Stomach (tissue), 8 donors: ENCODE measurements at regions not wholly inside any gene's neighbourhood (a gene's known extent, or its start where the extent isn't known, plus 50 kb on each side); places are given as distances from the start of the nearest gene placed in this dataset.

Experiments used
- DNase-seq, 2 donors: peaks; one replicate each; pipeline versions ENCODE4 v3.0.0 to v3.0.0-alpha.2; 2013 to 2019
- H3K27ac ChIP-seq, 5 donors: fragments of 200-600 bp in 4 of 5; sonication (generic) in 4 of 5; one replicate each; pipeline ENCODE4 v1.5.1; 2013 to 2019; ENCODE audit warnings: mild to moderate bottlenecking in 1 of 5, moderate library complexity in 1 of 5
- H3K27me3 ChIP-seq, 3 donors: fragments of 200-600 bp; sonication (generic); one replicate each; pipeline ENCODE4 v1.5.1; 2017 to 2019; ENCODE audit warnings: mixed run types in 1 of 3
- H3K36me3 ChIP-seq, 4 donors: fragments of 200-600 bp; sonication (generic); 1 replicate in 3 of 4; 2 replicates in 1 of 4; pipeline ENCODE4 v1.5.1; 2016 to 2019
- H3K4me1 ChIP-seq, 4 donors: fragments of 200-600 bp; sonication (generic); one replicate each; pipeline ENCODE4 v1.5.1; 2016 to 2019
- H3K4me3 ChIP-seq, 4 donors: fragments of 200-600 bp; sonication (generic) in 3 of 4; one replicate each; pipeline ENCODE4 v1.5.1; 2016 to 2019; ENCODE audit warnings: mild to moderate bottlenecking in 1 of 4
- H3K9me3 ChIP-seq, 4 donors: fragments of 200-600 bp; sonication (generic); one replicate each; pipeline ENCODE4 v1.5.1; 2016 to 2019
- CTCF ChIP-seq, 7 experiments: fragments of 450-650 bp in 4 of 7; fragments of 200-600 bp in 3 of 7; sonication (generic) in 3 of 7; IDR thresholded peaks; one replicate each; pipeline ENCODE4 v1.5.1; 2016 to 2019; ENCODE audit warnings: antibody characterized with exemption in 7 of 7, control low read depth in 2 of 7, mild to moderate bottlenecking in 1 of 7
- EP300 ChIP-seq: sonication (generic); formaldehyde crosslinking; IDR thresholded peaks from one replicate; pipeline ENCODE4 v1.6.1; 2017; ENCODE audit warnings: antibody characterized with exemption
- POLR2A ChIP-seq, 4 donors: fragments of 450-650 bp; IDR thresholded peaks; one replicate each; pipeline ENCODE4 v1.6.1; 2016; ENCODE audit warnings: antibody characterized with exemption in 4 of 4, control low read depth in 2 of 4, mild to moderate bottlenecking in 1 of 4, moderate library complexity in 1 of 4
- POLR2AphosphoS5 ChIP-seq, 3 donors: sonication (generic); formaldehyde crosslinking; IDR thresholded peaks; one replicate each; pipeline ENCODE4 v1.6.1; 2016; ENCODE audit warnings: antibody characterized with exemption in 3 of 3
- WGBS, 5 donors: extraction: QIAGEN DNeasy Blood & Tissue Kit in 3 of 5; methylation state at CpG; one replicate each; pipeline versions ENCODE4 v1.1.5 to v1.1.7; 2013 to 2018; 5-methylcytosine and 5-hydroxymethylcytosine counted together
- intact Hi-C: fragments of 100-400 bp; cut with DNase I; formaldehyde crosslinking; loops from one replicate; pipeline ENCODE4 v1.15.1; 2023; ENCODE audit warnings: low total_unique reads
- donor health status: healthy with polysubstance abuse.
- donor health status: Bipolar disorder and iron deficiency.
- donor health status: healthy.

GRCh38 chr17:36862116-36862920, 75.0 kb upstream of the LHX1 start:
- WGBS, 5 donors = 50 to 62% (median 57%) methylated on average over 14 of the region's 14 CpGs
- Histone ChIP-seq H3K36me3 (no peaks in the 10 kb centered on the region), H3K4me1 (no peaks in the 10 kb centered on the region), H3K27me3 (peaks cover 0 to 81% (median 0%) of the 10 kb centered on the region in 3 donors), H3K4me3 (no peak overlapping the region), H3K9me3 (no peaks in the 10 kb centered on the region), H3K27ac (no peak overlapping the region)
- intact Hi-C loops = no loop called here
- no peak for TF ChIP-seq EP300
- no peak for TF ChIP-seq CTCF (IDR thresholded peaks at IDR 0.05)
- no peak for TF ChIP-seq POLR2AphosphoS5 (IDR thresholded peaks at IDR 0.05)
- TF ChIP-seq POLR2A (IDR thresholded peaks at IDR 0.05) = no peak
- DNase-seq = no peak

- TF ChIP-seq CTCF (IDR thresholded peaks at IDR 0.05) = no peak
- TF ChIP-seq POLR2AphosphoS5 (IDR thresholded peaks at IDR 0.05) = no peak
- TF ChIP-seq POLR2A (IDR thresholded peaks at IDR 0.05) = no peak
- TF ChIP-seq EP300 = no peak
- H3K27ac ChIP-seq = no peak overlapping the region
- 74 to 79% (median 78%) methylated on average over 6 of the region's 6 CpGs for WGBS, 5 donors
- intact Hi-C loops = no loop called here
- no peaks in the 10 kb centered on the region for H3K36me3 ChIP-seq
- H3K4me1 ChIP-seq = no peaks in the 10 kb centered on the region
- H3K4me3 ChIP-seq = no peak overlapping the region
- H3K27me3 ChIP-seq = peaks cover 0 to 81% (median 0%) of the 10 kb centered on the region in 3 donors
- no peaks in the 10 kb centered on the region for H3K9me3 ChIP-seq
- DNase-seq = no peak
These were observed 74.1 kb upstream of the LHX1 start for GRCh38 chr17:36863131-36863530.

- intact Hi-C loops = no loop called here
- Histone ChIP-seq H3K27me3 (peaks cover 0 to 81% (median 0%) of the 10 kb centered on the region in 3 donors), H3K4me3 (no peak overlapping the region), H3K9me3 (no peaks in the 10 kb centered on the region), H3K4me1 (no peaks in the 10 kb centered on the region), H3K36me3 (no peaks in the 10 kb centered on the region), H3K27ac (no peak overlapping the region)
- WGBS, 5 donors = 68 to 77% (median 72%) methylated on average over 20 to 21 of the region's 21 CpGs
- no peak for DNase-seq
- TF ChIP-seq POLR2A (IDR thresholded peaks at IDR 0.05) (no peak), POLR2AphosphoS5 (IDR thresholded peaks at IDR 0.05) (no peak), EP300 (no peak), CTCF (IDR thresholded peaks at IDR 0.05) (no peak)
These were observed 73.3 kb upstream of the LHX1 start for GRCh38 chr17:36863676-36864612.

- intact Hi-C loops = no loop called here
- Histone ChIP-seq H3K9me3 (no peaks in the 10 kb centered on the region), H3K27ac (no peak overlapping the region), H3K36me3 (no peaks in the 10 kb centered on the region), H3K4me1 (no peaks in the 10 kb centered on the region), H3K27me3 (peaks cover 0 to 81% (median 0%) of the 10 kb centered on the region in 3 donors), H3K4me3 (no peak overlapping the region)
- no peak for TF ChIP-seq EP300
- no peak for TF ChIP-seq POLR2A (IDR thresholded peaks at IDR 0.05)
- TF ChIP-seq POLR2AphosphoS5 (IDR thresholded peaks at IDR 0.05) = no peak
- TF ChIP-seq CTCF (IDR thresholded peaks at IDR 0.05) = no peak
- no peak for DNase-seq
- WGBS, 5 donors = 63 to 77% (median 68%) methylated on average over 11 of the region's 11 CpGs
These were observed 72.3 kb upstream of the LHX1 start for GRCh38 chr17:36864827-36865430.
